GM18508 (cell line): ENCODE measurements at regions not wholly inside any gene's neighbourhood (a gene's known extent, or its start where the extent isn't known, plus 50 kb on each side); places are given as distances from the start of the nearest gene placed in this dataset.

Source experiments
- ATAC-seq: cut with Tn5 transposase; IDR thresholded peaks from one replicate; pipeline ENCODE4 v1.9.1; 2021; ENCODE audit warnings: moderate number of reproducible peaks; ENCODE audit not compliant: insufficient read depth, unreplicated experiment

DNA sequence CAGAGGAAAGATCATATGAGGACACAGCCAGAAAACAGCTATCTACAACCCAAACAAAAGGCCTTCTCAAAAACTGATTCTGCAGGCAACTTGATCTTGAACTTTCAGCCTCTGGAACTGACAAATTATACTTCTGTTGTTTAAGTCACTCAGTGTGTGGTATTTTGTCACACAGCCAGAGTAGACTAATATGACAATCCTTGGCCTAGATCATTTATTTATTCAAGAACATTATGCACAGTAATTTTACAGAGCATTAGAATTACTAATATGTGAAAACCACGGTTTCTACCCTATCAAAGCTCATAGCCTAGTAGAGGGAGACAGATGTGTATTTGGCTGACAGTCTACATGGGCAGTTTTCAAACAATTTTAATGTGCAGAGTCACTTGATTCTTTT, 167.8 kb upstream of the PCDH18 start:
- no peak for ATAC-seq

- ATAC-seq = no peak
These were observed 161.8 kb upstream of the PCDH18 start for GRCh38 chr4:137694138-137694537.

GRCh38 chr4:137693641-137694040, 161.3 kb upstream of the PCDH18 start:
- no peak for ATAC-seq

DNA sequence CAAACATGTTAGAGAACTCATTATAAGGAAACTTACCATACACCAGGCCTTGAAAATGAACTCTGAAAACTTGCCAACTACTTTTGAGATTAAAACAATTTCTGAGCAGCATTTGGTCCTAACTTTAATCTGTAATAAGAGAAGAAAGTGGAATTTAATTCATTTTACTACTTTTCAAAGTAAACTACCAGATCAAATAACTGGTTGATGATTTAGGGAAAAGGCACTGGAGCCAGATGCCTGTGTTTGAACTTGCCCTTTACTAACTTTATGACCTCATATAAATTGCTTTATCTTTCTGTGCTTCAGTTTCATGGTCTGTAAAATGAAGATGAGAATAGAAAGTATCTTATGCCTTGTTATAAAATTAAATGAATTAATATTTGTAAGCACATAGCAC, 159.9 kb upstream of the PCDH18 start:
- no peak for ATAC-seq

DNA sequence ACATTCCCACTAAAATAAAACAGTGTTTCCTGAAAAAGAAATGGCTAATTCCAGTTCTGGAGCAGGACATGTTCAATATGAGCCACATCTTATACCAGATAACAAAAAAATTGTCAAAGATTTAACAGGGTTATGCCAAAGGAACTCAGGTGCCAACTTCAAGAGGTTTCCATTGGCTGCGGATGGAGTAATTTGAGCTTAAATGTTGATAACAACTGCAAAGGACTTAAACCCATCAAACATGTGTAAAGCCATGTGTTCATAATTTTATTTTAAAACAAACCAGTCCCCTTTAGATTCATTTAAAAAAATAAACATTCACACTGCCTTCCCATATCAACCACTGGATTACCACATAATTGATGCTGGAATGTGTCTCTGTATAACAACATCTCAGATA, 156.4 kb upstream of the PCDH18 start:
- ATAC-seq = no peak

DNA sequence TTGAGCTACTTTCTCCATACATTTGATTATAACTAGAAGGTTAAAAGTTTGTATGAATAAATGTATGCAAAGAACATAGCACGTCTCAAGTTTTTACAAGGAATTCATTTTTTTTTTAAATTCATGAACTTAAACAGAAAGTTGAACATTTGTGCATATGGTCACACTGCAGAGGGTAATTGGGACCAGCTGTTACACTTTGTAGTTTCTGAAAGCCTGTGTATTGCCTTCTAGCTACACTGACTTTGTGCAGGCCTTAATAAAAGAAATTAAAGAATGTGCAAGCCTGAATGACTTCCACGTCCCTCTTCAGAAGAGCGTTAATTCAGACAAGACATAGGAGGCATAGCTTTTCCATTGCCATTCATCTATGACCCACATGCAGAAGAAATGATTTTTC, 153.1 kb upstream of the PCDH18 start:
- no peak for ATAC-seq

DNA sequence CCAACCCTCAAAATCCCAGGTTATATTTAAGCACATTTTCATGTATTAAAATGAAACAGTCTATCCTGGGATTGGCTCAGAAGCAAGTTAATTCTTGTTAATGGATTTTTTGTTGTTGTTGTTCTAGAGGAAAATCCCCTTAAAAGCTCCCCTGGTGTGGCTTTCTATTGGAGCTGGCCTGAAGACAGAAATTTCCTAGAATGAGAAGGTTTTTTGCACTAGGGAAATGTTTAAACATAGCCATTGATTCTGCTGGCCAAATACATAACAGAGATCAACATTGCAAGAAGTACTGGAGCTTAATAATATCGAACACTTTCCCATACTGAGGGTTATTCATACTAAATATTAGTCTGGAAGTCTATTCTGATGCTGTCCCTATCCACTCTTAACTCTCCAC, 148.8 kb upstream of the PCDH18 start:
- no peak for ATAC-seq

DNA sequence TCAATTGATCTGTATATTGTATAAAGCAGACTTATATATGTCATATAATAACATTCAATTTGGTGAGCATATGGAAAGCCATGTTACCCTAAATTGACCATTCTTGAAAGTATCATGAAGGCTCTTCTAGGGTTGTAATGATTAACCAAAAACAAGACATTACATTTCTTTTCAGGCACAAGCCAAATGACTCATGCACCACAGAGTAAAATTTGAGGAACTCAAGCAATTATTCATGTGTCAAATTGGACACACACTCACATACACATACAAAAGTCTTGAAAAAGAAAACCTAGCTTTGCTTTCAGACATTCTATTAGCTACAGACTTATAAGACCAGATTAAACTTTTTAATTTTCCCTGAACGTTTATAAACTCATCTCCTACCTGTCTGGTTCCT, 146.5 kb upstream of the PCDH18 start:
- peak; percentile 71 for ATAC-seq

- no peak for ATAC-seq
These were observed 145.6 kb upstream of the PCDH18 start for GRCh38 chr4:137677863-137678262.

DNA sequence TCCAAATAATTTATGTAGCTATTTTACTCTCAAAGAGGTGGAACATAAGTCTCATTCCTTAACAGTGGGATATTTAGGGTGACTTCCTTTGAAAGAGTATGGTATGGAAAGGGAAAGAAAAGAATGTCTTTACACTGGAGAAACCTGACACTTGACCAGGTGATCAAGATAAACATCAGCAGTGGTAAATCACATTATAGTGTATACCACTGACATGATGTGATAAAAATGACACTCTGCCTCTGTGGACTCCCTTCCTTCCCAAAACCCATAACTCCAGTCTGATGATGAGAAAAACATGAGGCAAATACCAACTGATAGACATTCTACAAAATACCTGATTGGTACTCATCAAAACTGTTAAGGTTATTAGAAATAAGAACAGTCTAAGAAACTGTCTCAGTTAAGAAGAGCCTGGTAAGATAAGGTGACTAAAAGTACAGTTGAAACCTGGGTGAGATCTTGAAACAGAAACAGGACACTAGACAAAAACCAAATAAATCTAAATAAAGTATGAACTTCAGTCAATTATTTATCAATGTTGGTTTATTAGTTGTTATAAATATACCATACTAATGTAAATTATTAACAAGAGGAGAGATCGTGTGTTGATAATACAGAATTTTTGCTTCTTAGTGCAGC, 144.2 kb upstream of the PCDH18 start:
- ATAC-seq = peak; percentile 37

GRCh38 chr4:137674066-137674465, 141.8 kb upstream of the PCDH18 start:
- no peak for ATAC-seq

GRCh38 chr4:137668885-137669545, 136.7 kb upstream of the PCDH18 start:
- ATAC-seq = no peak

DNA sequence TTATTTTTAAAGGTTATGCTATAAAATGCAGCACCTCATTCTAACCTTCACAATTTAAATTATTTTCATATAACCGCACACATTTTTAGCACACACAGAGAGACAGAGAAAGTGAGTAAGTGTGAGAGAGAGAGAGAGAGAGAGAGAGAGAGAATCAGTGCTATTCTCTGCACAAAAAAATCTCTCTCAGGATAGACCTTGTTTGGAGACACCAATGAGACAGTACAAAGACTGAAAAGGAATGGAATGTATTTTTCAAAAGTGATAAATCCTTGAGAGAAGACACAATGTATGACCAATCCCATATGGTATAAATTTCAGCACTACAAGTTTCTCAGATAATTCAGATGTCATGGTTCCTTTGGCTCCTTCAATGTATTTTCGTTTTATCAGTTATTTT, 132.1 kb upstream of the PCDH18 start:
- no peak for ATAC-seq

DNA sequence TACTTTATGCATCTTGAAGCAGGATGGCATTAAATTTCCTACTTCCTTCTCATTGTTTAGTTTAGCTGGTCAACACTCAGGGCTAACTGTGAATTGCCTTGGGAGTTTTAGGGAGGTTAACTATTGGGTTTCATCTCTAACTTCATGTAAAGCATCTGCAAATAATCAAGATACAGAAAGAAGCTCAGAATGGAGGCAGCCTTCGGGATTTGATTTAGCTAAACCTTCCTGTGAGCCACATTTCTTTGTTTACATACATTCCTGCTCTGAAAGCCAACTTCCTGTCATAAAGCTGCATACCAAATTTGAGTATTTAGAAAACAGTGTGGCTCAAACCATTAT, 131.7 kb upstream of the PCDH18 start:
- no peak for ATAC-seq

DNA sequence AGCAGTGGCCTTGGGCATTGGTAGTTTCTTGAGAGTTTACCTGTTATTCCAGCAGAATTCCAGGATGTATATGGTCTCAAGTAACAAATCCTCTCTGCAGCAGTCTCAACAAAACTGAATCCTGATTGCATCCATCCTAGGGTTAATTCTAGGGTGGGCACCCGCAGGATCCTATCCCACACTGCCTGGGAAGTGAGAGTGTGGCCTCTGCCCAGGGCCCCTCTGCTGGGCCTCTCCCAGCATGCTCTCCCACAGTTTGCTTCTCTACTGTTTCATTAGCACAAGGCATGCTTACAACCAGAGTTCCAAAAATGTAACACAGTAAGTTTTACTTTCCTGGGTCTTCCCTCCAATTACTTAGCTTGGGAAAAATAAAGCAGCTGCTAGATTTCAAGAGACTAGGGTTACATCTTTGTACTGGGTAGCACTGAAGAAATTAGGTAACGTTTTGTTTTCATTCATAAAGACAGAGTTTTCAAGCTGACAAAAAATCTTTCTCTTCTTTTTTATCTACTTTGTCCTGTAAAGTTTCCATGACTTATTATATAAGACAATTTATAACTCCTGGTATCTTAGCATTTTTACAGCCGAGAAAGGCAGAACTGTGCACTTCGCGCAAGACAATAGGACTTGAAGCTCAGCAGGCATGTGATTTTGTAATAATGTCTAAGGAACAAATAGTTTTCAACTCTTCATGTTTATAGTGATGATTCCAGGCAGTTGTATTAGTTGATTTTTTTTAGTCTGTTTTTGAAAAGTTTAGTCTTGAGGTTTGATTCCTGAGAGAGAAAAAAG, 131.2 kb upstream of the PCDH18 start:
- no peak for ATAC-seq

DNA sequence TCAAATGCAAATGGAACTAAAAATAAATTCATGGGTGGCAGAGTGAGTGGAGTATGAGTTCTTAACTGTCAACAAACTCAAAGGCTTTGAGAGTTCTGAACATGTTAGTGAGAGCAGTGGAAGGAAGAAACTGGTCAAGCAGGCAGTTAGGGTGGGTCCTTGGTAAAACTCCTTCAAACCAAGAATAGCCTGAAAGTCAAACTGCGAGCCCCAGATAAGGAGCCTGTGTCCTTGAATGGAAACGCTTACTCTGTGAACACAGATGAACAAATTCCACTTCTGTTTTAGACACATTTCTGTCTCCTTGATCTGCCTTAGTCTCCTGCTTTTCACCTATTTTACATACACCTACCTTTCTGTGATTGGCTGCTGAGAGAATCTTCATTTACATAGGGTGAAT, 129.4 kb upstream of the PCDH18 start:
- no peak for ATAC-seq

DNA sequence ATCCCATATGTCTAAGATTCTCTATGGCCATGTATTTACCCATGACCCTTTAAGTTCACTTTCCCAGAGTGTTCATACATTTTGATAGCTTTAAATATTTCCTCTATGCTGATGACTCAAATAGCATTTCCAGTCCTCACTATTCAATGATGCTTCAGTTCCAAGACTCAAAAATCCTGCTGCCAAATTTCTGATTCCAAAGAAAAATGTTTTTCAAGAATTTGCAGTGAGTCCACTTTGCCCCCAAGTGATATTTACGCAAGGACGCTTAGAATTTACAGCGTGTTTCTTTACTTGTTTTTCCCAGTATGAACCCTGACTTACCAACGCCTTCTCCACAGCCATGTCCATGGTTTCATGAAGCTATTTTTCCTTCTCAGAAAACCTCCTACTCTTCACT, 127.9 kb upstream of the PCDH18 start:
- ATAC-seq = no peak

GRCh38 chr4:137659431-137659830, 127.1 kb upstream of the PCDH18 start:
- no peak for ATAC-seq

GRCh38 chr4:137656661-137657060, 124.4 kb upstream of the PCDH18 start:
- no peak for ATAC-seq

DNA sequence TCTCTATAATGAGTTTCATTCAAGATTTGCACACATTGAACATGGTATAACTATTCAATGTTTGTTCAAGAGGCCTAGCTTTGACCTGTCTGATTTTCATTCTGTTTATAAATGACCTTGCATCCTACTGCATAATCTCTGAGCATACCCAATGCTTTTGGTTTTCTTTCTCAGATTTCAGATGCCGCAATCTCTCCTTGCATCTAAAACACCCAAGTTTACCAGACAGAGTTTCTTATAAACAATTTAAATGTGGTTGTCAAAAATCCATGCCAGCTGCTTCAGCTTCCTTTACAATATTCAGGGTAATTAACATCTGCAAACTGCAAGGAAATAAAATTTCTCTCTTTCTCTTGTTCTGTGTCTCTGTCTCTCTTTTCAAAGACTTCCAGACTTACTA, 123.0 kb upstream of the PCDH18 start:
- no peak for ATAC-seq

GRCh38 chr4:137651128-137651527, 118.8 kb upstream of the PCDH18 start:
- ATAC-seq = no peak
